ENCODE measurements at regions not wholly inside any gene's neighbourhood (a gene's known extent, or its start where the extent isn't known, plus 50 kb on each side); places are given as distances from the start of the nearest gene placed in this dataset.

- Mint-ChIP-seq H3K27ac (no peak overlapping the region), H3K9me3 (no peaks in the 10 kb centered on the region), H3K4me3 (no peak overlapping the region), H3K27me3 (ENCODE audit: insufficient read depth) (peaks cover 9% of the 10 kb centered on the region), H3K36me3 (ENCODE audit: low read depth) (no peaks in the 10 kb centered on the region), H3K4me1 (ENCODE audit: low read depth) (no peaks in the 10 kb centered on the region)
- DNase-seq (ENCODE audit: low spot score): no peak
- intact Hi-C loops (cut with micrococcal nuclease): no loop called here
These were observed 207.5 kb upstream of the DPH6 start for GRCh38 chr15:35753486-35753885.

DNA sequence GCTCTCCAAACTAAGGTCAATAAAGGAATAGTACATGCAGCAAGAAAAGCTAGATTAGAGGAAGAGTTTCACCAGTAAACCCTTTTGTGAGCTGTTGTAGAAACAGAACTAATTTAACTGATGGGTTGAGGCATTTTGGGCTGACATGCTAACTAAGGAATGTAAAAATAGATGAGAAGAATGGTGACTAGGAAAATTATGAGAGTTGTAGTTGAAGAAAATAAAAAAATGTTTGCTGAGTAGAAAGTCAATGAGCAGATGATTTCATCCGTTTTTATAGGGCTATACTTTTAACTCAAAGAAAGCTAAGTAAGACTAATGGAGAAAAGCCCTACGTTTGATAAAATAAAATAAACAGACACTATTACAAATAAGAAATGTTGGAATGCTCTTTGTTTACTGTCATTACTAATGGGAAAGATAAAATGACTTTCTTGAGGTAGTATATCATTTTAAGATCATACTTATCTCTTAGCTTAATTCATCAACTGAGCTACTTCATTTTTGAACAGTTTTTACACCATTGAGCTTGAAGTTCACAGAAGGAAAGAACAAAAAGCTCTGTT, 209.4 kb upstream of the DPH6 start:
- H3K27me3 Mint-ChIP-seq (ENCODE audit: insufficient read depth): peaks cover 11% of the 10 kb centered on the region
- H3K27ac Mint-ChIP-seq: no peak overlapping the region
- H3K4me3 Mint-ChIP-seq: no peak overlapping the region
- DNase-seq (ENCODE audit: low spot score): no peak
- no peaks in the 10 kb centered on the region for H3K9me3 Mint-ChIP-seq
- intact Hi-C loops (cut with micrococcal nuclease): no loop called here
- H3K4me1 Mint-ChIP-seq (ENCODE audit: low read depth): no peaks in the 10 kb centered on the region
- no peaks in the 10 kb centered on the region for H3K36me3 Mint-ChIP-seq (ENCODE audit: low read depth)

GRCh38 chr15:35756623-35757022, 210.7 kb upstream of the DPH6 start:
- DNase-seq (ENCODE audit: low spot score): no peak
- H3K4me1 Mint-ChIP-seq (ENCODE audit: low read depth): no peaks in the 10 kb centered on the region
- H3K36me3 Mint-ChIP-seq (ENCODE audit: low read depth): no peaks in the 10 kb centered on the region
- intact Hi-C loops (cut with micrococcal nuclease): no loop called here
- no peaks in the 10 kb centered on the region for H3K9me3 Mint-ChIP-seq
- no peak overlapping the region for H3K27ac Mint-ChIP-seq
- H3K27me3 Mint-ChIP-seq (ENCODE audit: insufficient read depth): peaks cover 11% of the 10 kb centered on the region
- no peak overlapping the region for H3K4me3 Mint-ChIP-seq

GRCh38 chr15:35757361-35757760, 211.4 kb upstream of the DPH6 start:
- intact Hi-C loops (cut with micrococcal nuclease): no loop called here
- H3K27ac Mint-ChIP-seq: no peak overlapping the region
- no peak overlapping the region for H3K4me3 Mint-ChIP-seq
- H3K4me1 Mint-ChIP-seq (ENCODE audit: low read depth): no peaks in the 10 kb centered on the region
- no peaks in the 10 kb centered on the region for H3K9me3 Mint-ChIP-seq
- DNase-seq (ENCODE audit: low spot score): no peak
- no peaks in the 10 kb centered on the region for H3K36me3 Mint-ChIP-seq (ENCODE audit: low read depth)
- H3K27me3 Mint-ChIP-seq (ENCODE audit: insufficient read depth): peaks cover 11% of the 10 kb centered on the region

DNA sequence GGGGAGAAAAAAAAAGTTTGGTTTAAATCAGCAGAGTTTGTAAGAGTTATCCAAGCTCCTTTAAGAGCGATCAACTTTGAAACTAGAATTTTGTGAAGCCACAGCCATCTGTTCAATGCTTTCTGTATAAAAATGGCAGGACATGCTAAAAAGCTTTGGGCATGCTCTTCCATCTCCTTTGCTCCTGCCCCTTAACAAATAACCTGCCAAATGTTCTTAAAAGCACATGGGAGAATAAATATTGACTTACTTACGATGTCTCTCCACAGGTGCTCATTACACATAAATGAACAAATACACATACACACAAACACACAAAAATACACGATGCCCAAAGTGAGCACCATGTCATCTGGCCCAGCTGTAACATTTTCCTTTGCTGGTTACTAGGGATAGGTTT, 211.8 kb upstream of the DPH6 start:
- DNase-seq (ENCODE audit: low spot score): no peak
- Mint-ChIP-seq H3K36me3 (ENCODE audit: low read depth) (no peaks in the 10 kb centered on the region), H3K9me3 (no peaks in the 10 kb centered on the region), H3K4me1 (ENCODE audit: low read depth) (no peaks in the 10 kb centered on the region), H3K4me3 (no peak overlapping the region), H3K27me3 (ENCODE audit: insufficient read depth) (peaks cover 11% of the 10 kb centered on the region), H3K27ac (no peak overlapping the region)
- intact Hi-C loops (cut with micrococcal nuclease): no loop called here

DNA sequence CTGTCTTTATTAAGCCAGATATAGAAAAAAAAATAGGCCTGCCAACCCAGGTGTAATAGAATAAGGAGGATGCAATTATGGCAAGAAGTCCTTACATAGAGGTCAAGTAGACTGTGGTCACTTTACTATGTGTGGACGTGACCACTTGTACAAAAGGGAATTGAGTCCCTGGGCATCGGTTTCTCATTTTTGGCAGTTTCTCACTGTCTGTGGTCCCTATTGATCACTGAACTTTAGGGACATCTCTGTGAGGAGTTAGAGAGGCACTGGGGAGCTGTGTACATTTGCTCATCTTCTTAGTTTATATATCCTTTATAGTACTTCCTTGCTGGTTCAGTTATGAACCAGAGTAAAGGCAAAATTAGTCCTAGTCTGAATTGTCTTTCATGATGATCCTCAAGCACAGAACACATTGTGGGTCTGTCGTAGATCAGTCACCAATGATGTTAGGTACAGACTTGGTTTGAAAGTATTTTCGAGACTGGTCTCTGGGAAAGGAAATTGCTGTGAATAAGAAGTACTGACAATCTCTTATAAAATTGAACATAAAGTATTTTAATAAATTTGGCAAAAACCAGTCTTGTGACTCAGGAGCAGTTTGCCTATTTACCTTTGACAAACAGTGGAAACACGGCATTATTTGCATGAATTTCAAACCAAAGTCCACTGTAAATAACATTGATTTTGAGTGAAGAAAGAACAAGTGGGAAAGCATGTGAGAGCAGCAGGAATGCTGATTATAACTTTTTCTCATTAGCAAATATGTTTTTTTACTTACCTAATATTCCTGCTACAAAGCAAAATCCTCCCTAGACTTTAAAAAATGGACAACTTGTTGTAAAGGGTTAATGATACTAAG, 218.9 kb upstream of the DPH6 start:
- H3K4me3 Mint-ChIP-seq: no peak overlapping the region
- H3K27me3 Mint-ChIP-seq (ENCODE audit: insufficient read depth): peaks cover 3% of the 10 kb centered on the region
- intact Hi-C loops (cut with micrococcal nuclease): no loop called here
- no peaks in the 10 kb centered on the region for H3K36me3 Mint-ChIP-seq (ENCODE audit: low read depth)
- no peak for DNase-seq (ENCODE audit: low spot score)
- H3K27ac Mint-ChIP-seq: no peak overlapping the region
- H3K4me1 Mint-ChIP-seq (ENCODE audit: low read depth): no peaks in the 10 kb centered on the region
- no peaks in the 10 kb centered on the region for H3K9me3 Mint-ChIP-seq

DNA sequence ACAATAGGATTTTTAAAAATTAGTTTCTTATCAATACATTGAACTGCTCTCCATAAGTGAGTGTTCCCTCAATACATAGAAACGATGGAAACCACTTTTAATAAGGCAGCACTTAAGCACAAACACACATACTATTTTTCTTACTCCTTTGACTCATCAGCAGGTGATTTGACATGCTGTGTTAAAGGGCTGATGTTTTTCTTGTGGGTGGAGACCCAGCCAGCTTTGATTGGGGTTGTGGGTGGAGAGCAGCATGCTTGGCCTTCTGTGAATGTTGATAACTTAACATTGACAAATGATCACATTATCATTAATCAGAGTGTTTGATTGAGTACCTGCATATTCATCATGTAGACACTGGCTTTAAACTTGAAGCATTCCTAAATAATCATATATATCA, 223.0 kb upstream of the DPH6 start:
- intact Hi-C loops (cut with micrococcal nuclease): no loop called here
- Mint-ChIP-seq H3K4me1 (ENCODE audit: low read depth) (no peaks in the 10 kb centered on the region), H3K27me3 (ENCODE audit: insufficient read depth) (peaks cover 5% of the 10 kb centered on the region)

DNA sequence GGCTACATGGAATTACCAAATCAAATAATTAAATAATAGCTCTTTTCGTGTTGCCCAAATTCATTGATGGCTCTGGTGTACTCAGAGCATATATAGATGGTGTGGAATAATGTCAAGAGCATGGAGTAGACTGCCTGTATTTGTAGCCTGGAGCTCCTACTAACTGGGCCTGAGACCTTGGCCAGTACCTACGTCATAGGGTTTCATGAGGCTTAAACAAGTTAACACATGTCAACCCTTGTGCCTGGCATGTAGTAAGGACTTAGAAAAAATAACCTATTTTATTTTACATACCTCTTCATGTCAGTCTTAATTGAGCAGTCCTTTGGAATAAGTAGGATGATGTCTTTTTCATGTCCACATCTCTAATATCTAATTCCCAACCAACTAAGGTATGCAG, 223.7 kb upstream of the DPH6 start:
- Mint-ChIP-seq H3K27me3 (ENCODE audit: insufficient read depth) (peaks cover 5% of the 10 kb centered on the region), H3K4me3 (no peak overlapping the region), H3K4me1 (ENCODE audit: low read depth) (no peaks in the 10 kb centered on the region), H3K9me3 (no peaks in the 10 kb centered on the region), H3K27ac (no peak overlapping the region), H3K36me3 (ENCODE audit: low read depth) (no peaks in the 10 kb centered on the region)
- DNase-seq (ENCODE audit: low spot score): no peak
- intact Hi-C loops (cut with micrococcal nuclease): no loop called here

More for the DNA sequence above, 223.0 kb upstream of the DPH6 start:
- no peak for DNase-seq (ENCODE audit: low spot score)
- no peak overlapping the region for H3K4me3 Mint-ChIP-seq
- no peak overlapping the region for H3K27ac Mint-ChIP-seq
- no peaks in the 10 kb centered on the region for H3K36me3 Mint-ChIP-seq (ENCODE audit: low read depth)
- H3K9me3 Mint-ChIP-seq: no peaks in the 10 kb centered on the region

- H3K27ac Mint-ChIP-seq: no peak overlapping the region
- no peaks in the 10 kb centered on the region for H3K36me3 Mint-ChIP-seq (ENCODE audit: low read depth)
- H3K4me3 Mint-ChIP-seq: no peak overlapping the region
- DNase-seq (ENCODE audit: low spot score): no peak
- intact Hi-C loops (cut with micrococcal nuclease): no loop called here
- no peaks in the 10 kb centered on the region for H3K9me3 Mint-ChIP-seq
- no peaks in the 10 kb centered on the region for H3K4me1 Mint-ChIP-seq (ENCODE audit: low read depth)
- peaks cover 5% of the 10 kb centered on the region for H3K27me3 Mint-ChIP-seq (ENCODE audit: insufficient read depth)
These were observed 225.9 kb upstream of the DPH6 start for GRCh38 chr15:35771746-35772442.

DNA sequence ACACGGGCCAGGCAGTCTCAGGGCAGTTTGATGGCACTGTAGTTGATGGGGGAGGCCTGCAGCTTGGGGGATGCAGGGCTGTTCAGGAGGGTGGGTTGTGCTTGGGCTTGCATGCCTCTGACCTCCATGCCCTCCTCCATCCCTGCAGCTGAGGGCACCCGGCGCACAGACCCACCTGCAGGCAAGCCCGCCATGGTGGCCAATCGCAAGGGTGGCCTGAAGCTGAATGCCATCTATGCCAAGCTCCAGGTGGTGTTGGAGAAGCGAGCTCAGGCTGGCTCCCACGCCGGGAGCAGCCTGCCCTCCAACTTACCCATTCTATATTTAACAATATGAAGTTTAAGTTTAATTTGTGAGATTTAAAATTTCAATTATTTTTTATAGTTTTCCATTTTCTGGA, 228.7 kb upstream of the DPH6 start:
- Mint-ChIP-seq H3K36me3 (ENCODE audit: low read depth) (no peaks in the 10 kb centered on the region), H3K27me3 (ENCODE audit: insufficient read depth) (peaks cover 2% of the 10 kb centered on the region), H3K4me3 (no peak overlapping the region), H3K27ac (no peak overlapping the region), H3K9me3 (no peaks in the 10 kb centered on the region), H3K4me1 (ENCODE audit: low read depth) (no peaks in the 10 kb centered on the region)
- no peak for DNase-seq (ENCODE audit: low spot score)
- intact Hi-C loops (cut with micrococcal nuclease): no loop called here

- Mint-ChIP-seq H3K9me3 (no peaks in the 10 kb centered on the region), H3K27me3 (ENCODE audit: insufficient read depth) (no peaks in the 10 kb centered on the region), H3K4me3 (no peak overlapping the region), H3K36me3 (ENCODE audit: low read depth) (no peaks in the 10 kb centered on the region), H3K4me1 (ENCODE audit: low read depth) (no peaks in the 10 kb centered on the region), H3K27ac (no peak overlapping the region)
- intact Hi-C loops (cut with micrococcal nuclease): no loop called here
- no peak for DNase-seq (ENCODE audit: low spot score)
These were observed 229.5 kb upstream of the DPH6 start for GRCh38 chr15:35775471-35775870.

GRCh38 chr15:35777061-35777460, 231.1 kb upstream of the DPH6 start:
- H3K27ac Mint-ChIP-seq: no peak overlapping the region
- no peak for DNase-seq (ENCODE audit: low spot score)
- no peaks in the 10 kb centered on the region for H3K27me3 Mint-ChIP-seq (ENCODE audit: insufficient read depth)
- no peaks in the 10 kb centered on the region for H3K4me1 Mint-ChIP-seq (ENCODE audit: low read depth)
- H3K9me3 Mint-ChIP-seq: no peaks in the 10 kb centered on the region
- no peaks in the 10 kb centered on the region for H3K36me3 Mint-ChIP-seq (ENCODE audit: low read depth)
- H3K4me3 Mint-ChIP-seq: no peak overlapping the region
- intact Hi-C loops (cut with micrococcal nuclease): no loop called here

GRCh38 chr15:35783203-35783602, 237.2 kb upstream of the DPH6 start:
- no peaks in the 10 kb centered on the region for H3K4me1 Mint-ChIP-seq (ENCODE audit: low read depth)
- no peaks in the 10 kb centered on the region for H3K27me3 Mint-ChIP-seq (ENCODE audit: insufficient read depth)
- H3K9me3 Mint-ChIP-seq: no peaks in the 10 kb centered on the region
- no peak overlapping the region for H3K4me3 Mint-ChIP-seq
- intact Hi-C loops (cut with micrococcal nuclease): no loop called here
- DNase-seq (ENCODE audit: low spot score): no peak
- H3K36me3 Mint-ChIP-seq (ENCODE audit: low read depth): no peaks in the 10 kb centered on the region
- no peak overlapping the region for H3K27ac Mint-ChIP-seq

All from activated T-helper 1 cell treated with anti-CD3 and anti-CD28 coated beads, Interleukin-12 subunit alpha, Interleukin-12 subunit beta, Interleukin-2, Interleukin-4 antibody, amounts not matched to agents 30 ng/mL and 10 ng/mL and 1 ng/mL, durations not matched to agents 14 hours and 24 hours and 36 hours (primary cell).